Smooth muscle cell (in vitro differentiated cells): ENCODE measurements at regions not wholly inside any gene's neighbourhood (a gene's known extent, or its start where the extent isn't known, plus 50 kb on each side); places are given as distances from the start of the nearest gene placed in this dataset.

Experiments
- DNase-seq: peaks from one replicate; lab custom pipeline; 2025; ENCODE audit not compliant: unreplicated experiment; lab: John Stamatoyannopoulos, UW
- H2AFZ ChIP-seq: fragments of 200-600 bp; sonication (generic); 2 replicates; pipeline ENCODE4 v1.6.0; 2016; ENCODE audit warnings: antibody characterized with exemption, low read depth, mild to moderate bottlenecking
- H3F3A ChIP-seq: fragments of 200-600 bp; sonication (generic); 2 replicates; pipeline ENCODE4 v1.6.0; 2017; ENCODE audit warnings: antibody characterized with exemption, low read depth
- H3K27ac ChIP-seq: fragments of 200-600 bp; sonication (generic); 2 replicates; pipeline ENCODE4 v1.5.1; 2016; ENCODE audit warnings: low read depth, mild to moderate bottlenecking
- H3K27me3 ChIP-seq: fragments of 200-600 bp; sonication (generic); 2 replicates; pipeline ENCODE4 v1.6.1; 2016; ENCODE audit warnings: low read depth, mild to moderate bottlenecking
- H3K36me3 ChIP-seq: fragments of 200-600 bp; sonication (generic); 2 replicates; pipeline ENCODE4 v1.5.1; 2016; ENCODE audit warnings: low read depth
- H3K4me1 ChIP-seq: fragments of 200-600 bp; sonication (generic); 2 replicates; pipeline ENCODE4 v1.5.1; 2016; ENCODE audit warnings: low read depth
- H3K4me2 ChIP-seq: fragments of 200-600 bp; sonication (generic); 2 replicates; pipeline ENCODE4 v1.6.0; 2016; ENCODE audit warnings: mild to moderate bottlenecking
- H3K4me3 ChIP-seq: fragments of 200-600 bp; sonication (generic); 2 replicates; pipeline ENCODE4 v1.5.1; 2016; ENCODE audit warnings: mild to moderate bottlenecking
- H3K79me2 ChIP-seq: fragments of 200-600 bp; sonication (generic); 2 replicates; pipeline ENCODE4 v1.6.0; 2016; ENCODE audit warnings: low read depth, mild to moderate bottlenecking
- H3K9ac ChIP-seq: fragments of 200-600 bp; sonication (generic); 2 replicates; pipeline ENCODE4 v1.6.0; 2016; ENCODE audit warnings: low read depth
- H3K9me3 ChIP-seq: fragments of 200-600 bp; sonication (generic); replicated peaks from 2 replicates; pipeline ENCODE4 v1.5.1; 2016; ENCODE audit warnings: low read depth
- H4K20me1 ChIP-seq: fragments of 200-600 bp; sonication (generic); 2 replicates; pipeline ENCODE4 v1.6.0; 2016; ENCODE audit warnings: low read depth
- CTCF ChIP-seq: fragments of 200-600 bp; sonication (generic); IDR thresholded peaks from 2 replicates; pipeline ENCODE4 v1.5.1; 2017; ENCODE audit warnings: borderline replicate concordance, mild to moderate bottlenecking, antibody characterized with exemption; ENCODE audit not compliant: insufficient read depth, poor library complexity, severe bottlenecking
- WGBS: methylation state at CpG from one replicate; pipeline ENCODE4 v1.1.7; 2016; ENCODE audit warnings: low lambda C conversion rate; 5-methylcytosine and 5-hydroxymethylcytosine counted together

- H4K20me1 ChIP-seq: no peaks in the 10 kb centered on the region
- TF ChIP-seq CTCF: no peak
- H3K4me3 ChIP-seq: no peak overlapping the region
- no peaks in the 10 kb centered on the region for H3K9me3 ChIP-seq
- peak overlapping the region; percentile 100 for H3K27ac ChIP-seq
- H3K4me2 ChIP-seq: peak overlapping the region; percentile 6
- peaks cover 34% of the 10 kb centered on the region for H3F3A ChIP-seq
- H3K36me3 ChIP-seq: no peaks in the 10 kb centered on the region
- no peaks in the 10 kb centered on the region for H3K79me2 ChIP-seq
- H2AFZ ChIP-seq: no peak overlapping the region
- H3K9ac ChIP-seq: no peak overlapping the region
- WGBS: 7% methylated on average over 1 of the region's 1 CpG
- H3K27me3 ChIP-seq: no peaks in the 10 kb centered on the region
- no peak for DNase-seq
- peaks cover 13% of the 10 kb centered on the region for H3K4me1 ChIP-seq
These were observed 299.6 kb upstream of the RUNX1 start for GRCh38 chr21:35348686-35349085.

GRCh38 chr21:35346697-35347096, 297.6 kb upstream of the RUNX1 start:
- no peak overlapping the region for H3K4me3 ChIP-seq
- no peak overlapping the region for H3K27ac ChIP-seq
- no peaks in the 10 kb centered on the region for H3K9me3 ChIP-seq
- WGBS: 92% methylated on average over 4 of the region's 4 CpGs
- H3F3A ChIP-seq: peaks cover 24% of the 10 kb centered on the region
- no peak for TF ChIP-seq CTCF
- H3K9ac ChIP-seq: no peak overlapping the region
- H3K4me2 ChIP-seq: no peak overlapping the region
- H3K4me1 ChIP-seq: peaks cover 10% of the 10 kb centered on the region
- no peaks in the 10 kb centered on the region for H3K27me3 ChIP-seq
- no peak overlapping the region for H2AFZ ChIP-seq
- H3K79me2 ChIP-seq: no peaks in the 10 kb centered on the region
- no peak for DNase-seq
- H3K36me3 ChIP-seq: no peaks in the 10 kb centered on the region
- no peaks in the 10 kb centered on the region for H4K20me1 ChIP-seq

- Histone ChIP-seq H3K9me3 (no peaks in the 10 kb centered on the region), H3K36me3 (no peaks in the 10 kb centered on the region), H3K9ac (no peak overlapping the region), H3K27me3 (no peaks in the 10 kb centered on the region), H3K79me2 (no peaks in the 10 kb centered on the region), H3K4me3 (no peak overlapping the region), H3K27ac (no peak overlapping the region), H3K4me1 (peaks cover 2% of the 10 kb centered on the region), H3K4me2 (no peak overlapping the region), H2AFZ (no peak overlapping the region), H3F3A (peaks cover 18% of the 10 kb centered on the region), H4K20me1 (no peaks in the 10 kb centered on the region)
- no peak for TF ChIP-seq CTCF
- DNase-seq: no peak
These were observed 296.9 kb upstream of the RUNX1 start for GRCh38 chr21:35345954-35346353.

- Histone ChIP-seq H3K4me3 (no peak overlapping the region), H4K20me1 (no peaks in the 10 kb centered on the region)
These were observed 295.5 kb upstream of the RUNX1 start for GRCh38 chr21:35344582-35344981.

More at GRCh38 chr21:35344582-35344981, 295.5 kb upstream of the RUNX1 start:
- H3K36me3 ChIP-seq: no peaks in the 10 kb centered on the region
- H3K9ac ChIP-seq: no peak overlapping the region
- no peak overlapping the region for H2AFZ ChIP-seq
- H3K27ac ChIP-seq: no peak overlapping the region
- 95% methylated on average over 4 of the region's 4 CpGs for WGBS
- no peak for DNase-seq
- no peak overlapping the region for H3K4me2 ChIP-seq
- no peaks in the 10 kb centered on the region for H3K4me1 ChIP-seq
- H3K9me3 ChIP-seq: no peaks in the 10 kb centered on the region
- H3K27me3 ChIP-seq: no peaks in the 10 kb centered on the region
- no peak for TF ChIP-seq CTCF
- peaks cover 14% of the 10 kb centered on the region for H3F3A ChIP-seq
- no peaks in the 10 kb centered on the region for H3K79me2 ChIP-seq
